NB4 (cell line): ENCODE measurements at regions not wholly inside any gene's neighbourhood (a gene's known extent, or its start where the extent isn't known, plus 50 kb on each side); places are given as distances from the start of the nearest gene placed in this dataset.

Source experiments
- DNase-seq: peaks from one replicate; pipeline ENCODE4 v3.0.0; 2010; ENCODE audit warnings: low read depth
- H3K4me3 ChIP-seq: one replicate; pipeline ENCODE4 v1.5.1; 2011; ENCODE audit warnings: mild to moderate bottlenecking, low read depth, low read length, moderate library complexity
- CTCF ChIP-seq: IDR thresholded peaks from one replicate; pipeline ENCODE4 v1.5.1; 2012; ENCODE audit warnings: low read depth, low read length
- MAX ChIP-seq: IDR thresholded peaks from 2 replicates; pipeline ENCODE4 v1.6.1; 2011; ENCODE audit warnings: low read depth, low read length
- MYC ChIP-seq: IDR thresholded peaks from 2 replicates; pipeline ENCODE4 v1.6.1; 2011; ENCODE audit warnings: low read depth, low read length
- POLR2A ChIP-seq: IDR thresholded peaks from 2 replicates; pipeline ENCODE4 v1.6.1; 2011; ENCODE audit warnings: mild to moderate bottlenecking; ENCODE audit not compliant: insufficient read length; ENCODE audit errors: extremely low read depth

- H3K4me3 ChIP-seq, result no peak overlapping the region
- no peak for DNase-seq
- no peak for TF ChIP-seq POLR2A
- no peak for TF ChIP-seq MAX
- TF ChIP-seq MYC, result no peak
- no peak for TF ChIP-seq CTCF
These were observed 247.3 kb downstream of the FOXD2 start for GRCh38 chr1:47684964-47685762.

GRCh38 chr1:47685763-47686066 lies 247.9 kb downstream of the FOXD2 start:
- no peak overlapping the region for H3K4me3 ChIP-seq
- TF ChIP-seq MAX, result no peak
- no peak for TF ChIP-seq MYC
- no peak for TF ChIP-seq POLR2A
- TF ChIP-seq CTCF, result no peak
- DNase-seq, result no peak

- DNase-seq, result no peak
- TF ChIP-seq MAX, result no peak
- TF ChIP-seq POLR2A, result no peak
- no peak for TF ChIP-seq CTCF
- no peak for TF ChIP-seq MYC
- no peak overlapping the region for H3K4me3 ChIP-seq
These were observed 249.1 kb downstream of the FOXD2 start for GRCh38 chr1:47686731-47687630.

- H3K4me3 ChIP-seq, result no peak overlapping the region
- DNase-seq, result no peak
- TF ChIP-seq MAX, result no peak
- no peak for TF ChIP-seq MYC
- TF ChIP-seq CTCF, result no peak
- no peak for TF ChIP-seq POLR2A
These were observed 250.0 kb downstream of the FOXD2 start for GRCh38 chr1:47687631-47688460.

GRCh38 chr1:47688461-47689296 lies 250.8 kb downstream of the FOXD2 start:
- DNase-seq, result no peak
- TF ChIP-seq MYC, result no peak
- H3K4me3 ChIP-seq, result no peak overlapping the region
